Breast epithelium (tissue), 4 donors: ENCODE measurements at regions not wholly inside any gene's neighbourhood (a gene's known extent, or its start where the extent isn't known, plus 50 kb on each side); places are given as distances from the start of the nearest gene placed in this dataset.
"Not testable (repeated sequence)": the region's sequence is repeated elsewhere in the genome, so short reads cannot be mapped to it uniquely, and the experiment has no call there.

ENCODE experiments used
- DNase-seq, 2 donors: peaks; one replicate each; pipeline ENCODE4 v3.0.0-alpha.2; 2019; ENCODE audit warnings: low spot score in 2 of 2
- H3K27ac ChIP-seq, 2 donors: fragments of 200-600 bp; sonication (generic) in 1 of 2; one replicate each; pipeline ENCODE4 v1.5.1; 2016 to 2019; ENCODE audit warnings: mild to moderate bottlenecking in 1 of 2
- H3K27me3 ChIP-seq, 2 donors: fragments of 200-600 bp; sonication (generic) in 1 of 2; one replicate each; pipeline versions ENCODE4 v1.5.1 to v1.6.0; 2017 to 2019; ENCODE audit warnings: control low read depth in 1 of 2, mild to moderate bottlenecking in 1 of 2
- H3K36me3 ChIP-seq: fragments of 200-600 bp; one replicate; pipeline ENCODE4 v1.5.1; 2019
- H3K4me1 ChIP-seq, 2 donors: fragments of 200-600 bp; sonication (generic); one replicate each; pipeline ENCODE4 v1.5.1; 2016 to 2019; ENCODE audit warnings: control low read depth in 1 of 2
- H3K4me3 ChIP-seq, 3 donors: fragments of 200-600 bp; sonication (generic); 1 replicate in 2 of 3; 2 replicates in 1 of 3; pipeline ENCODE4 v1.5.1; 2016 to 2019; ENCODE audit warnings: mild to moderate bottlenecking in 3 of 3, moderate library complexity in 2 of 3
- H3K9me3 ChIP-seq, 2 donors: fragments of 200-600 bp; sonication (generic) in 1 of 2; one replicate each; pipeline ENCODE4 v1.5.1; 2016 to 2019; ENCODE audit warnings: control low read depth in 1 of 2
- POLR2A ChIP-seq: fragments of 450-650 bp; IDR thresholded peaks from one replicate; pipeline ENCODE4 v1.6.1; 2016; ENCODE audit warnings: antibody characterized with exemption, mild to moderate bottlenecking, moderate library complexity
- POLR2AphosphoS5 ChIP-seq, 3 donors: sonication (generic); formaldehyde crosslinking; IDR thresholded peaks; one replicate each; pipeline ENCODE4 v1.6.1; 2017; ENCODE audit warnings: antibody characterized with exemption in 3 of 3
- intact Hi-C: fragments of 100-400 bp; cut with DNase I; formaldehyde crosslinking; loops from one replicate; pipeline ENCODE4 v1.15.1; 2023; ENCODE audit warnings: low total_unique reads
- TF ChIP-seq, protein P1 (sequence below), 3 donors: fragments of 450-650 bp; IDR thresholded peaks; one replicate each; pipeline ENCODE4 v1.5.1; 2016 to 2017; ENCODE audit warnings: antibody characterized with exemption in 3 of 3, mild to moderate bottlenecking in 3 of 3, moderate library complexity in 3 of 3

DNA sequence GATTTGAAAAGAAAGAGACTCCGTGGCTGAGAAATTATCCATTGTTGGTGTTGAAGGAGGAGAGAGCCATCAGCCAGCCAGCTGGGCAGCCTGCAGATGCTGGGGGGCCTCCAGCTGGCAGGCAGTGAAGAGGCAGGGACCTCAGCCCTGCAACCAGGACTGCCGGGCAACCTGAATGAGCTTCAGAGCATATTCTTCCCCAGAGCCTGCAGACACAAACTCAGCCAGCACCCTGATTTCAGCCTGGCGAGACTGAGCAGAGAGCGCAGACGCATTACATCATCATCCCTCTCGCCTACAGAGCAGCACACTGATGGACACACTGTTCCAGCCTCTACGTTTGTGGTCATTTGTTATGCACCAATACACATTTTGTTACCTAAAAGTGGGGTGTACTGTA is 150.7 kb upstream of the RAB6C start:
- Histone ChIP-seq H3K36me3 (no peaks in the 10 kb centered on the region), H3K9me3 (peaks cover 9 to 22% of the 10 kb centered on the region in 2 donors), H3K4me3 (no peak overlapping the region), H3K27me3 (no peaks in the 10 kb centered on the region), H3K27ac (no peak overlapping the region), H3K4me1 (no peaks in the 10 kb centered on the region)
- DNase-seq = no peak
- TF ChIP-seq POLR2AphosphoS5 (IDR thresholded peaks at IDR 0.05) (no peak), POLR2A (no peak)
- TF ChIP-seq, protein P1, sequence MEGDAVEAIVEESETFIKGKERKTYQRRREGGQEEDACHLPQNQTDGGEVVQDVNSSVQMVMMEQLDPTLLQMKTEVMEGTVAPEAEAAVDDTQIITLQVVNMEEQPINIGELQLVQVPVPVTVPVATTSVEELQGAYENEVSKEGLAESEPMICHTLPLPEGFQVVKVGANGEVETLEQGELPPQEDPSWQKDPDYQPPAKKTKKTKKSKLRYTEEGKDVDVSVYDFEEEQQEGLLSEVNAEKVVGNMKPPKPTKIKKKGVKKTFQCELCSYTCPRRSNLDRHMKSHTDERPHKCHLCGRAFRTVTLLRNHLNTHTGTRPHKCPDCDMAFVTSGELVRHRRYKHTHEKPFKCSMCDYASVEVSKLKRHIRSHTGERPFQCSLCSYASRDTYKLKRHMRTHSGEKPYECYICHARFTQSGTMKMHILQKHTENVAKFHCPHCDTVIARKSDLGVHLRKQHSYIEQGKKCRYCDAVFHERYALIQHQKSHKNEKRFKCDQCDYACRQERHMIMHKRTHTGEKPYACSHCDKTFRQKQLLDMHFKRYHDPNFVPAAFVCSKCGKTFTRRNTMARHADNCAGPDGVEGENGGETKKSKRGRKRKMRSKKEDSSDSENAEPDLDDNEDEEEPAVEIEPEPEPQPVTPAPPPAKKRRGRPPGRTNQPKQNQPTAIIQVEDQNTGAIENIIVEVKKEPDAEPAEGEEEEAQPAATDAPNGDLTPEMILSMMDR (IDR thresholded peaks at IDR 0.05) = no peak
- intact Hi-C loops = no loop called here

DNA sequence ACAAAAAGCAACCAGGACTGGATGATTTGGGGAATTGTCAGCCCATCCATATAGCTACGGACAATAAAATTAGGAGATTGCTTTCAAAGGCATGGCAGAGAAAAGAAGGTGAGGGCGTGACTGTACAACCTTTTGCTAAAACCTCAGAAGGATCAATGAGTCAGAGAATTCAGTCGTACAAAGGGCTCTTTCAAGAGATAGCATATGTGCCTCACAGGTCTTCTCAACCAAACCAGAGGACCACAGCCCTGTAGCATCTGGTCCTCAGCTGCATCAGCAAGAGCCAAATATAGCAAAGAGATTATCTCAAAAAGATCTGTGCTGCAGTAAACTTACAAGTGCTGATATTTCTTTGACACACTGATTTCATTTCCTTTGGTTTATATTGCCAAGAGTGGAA is 149.9 kb upstream of the RAB6C start:
- intact Hi-C loops = no loop called here
- TF ChIP-seq POLR2AphosphoS5 (IDR thresholded peaks at IDR 0.05) (no peak), POLR2A (no peak)
- TF ChIP-seq, protein P1 (IDR thresholded peaks at IDR 0.05) = no peak
- Histone ChIP-seq H3K36me3 (no peaks in the 10 kb centered on the region), H3K4me3 (no peak overlapping the region), H3K4me1 (no peaks in the 10 kb centered on the region), H3K27me3 (no peaks in the 10 kb centered on the region), H3K9me3 (peaks cover 9 to 22% of the 10 kb centered on the region in 2 donors), H3K27ac (no peak overlapping the region)
- no peak for DNase-seq

DNA sequence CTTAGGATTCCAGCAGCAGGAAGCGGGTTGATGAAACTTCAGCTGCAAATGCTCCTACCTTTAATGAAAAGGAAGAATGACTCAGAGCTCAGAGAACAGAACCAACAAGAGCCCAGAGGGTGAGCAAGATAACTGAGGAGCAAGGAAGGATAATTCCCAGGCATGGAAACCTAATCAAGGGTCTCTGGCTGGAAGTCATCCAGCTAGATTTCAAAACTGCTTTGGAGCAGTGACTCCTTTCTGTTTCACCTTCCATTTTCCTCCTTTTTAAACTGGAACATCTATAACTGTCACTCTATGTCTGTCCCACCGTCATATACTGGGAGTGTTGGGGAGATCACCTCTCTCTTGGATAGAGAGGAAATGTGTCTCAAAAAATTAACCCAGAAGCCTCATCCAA is 148.4 kb upstream of the RAB6C start:
- Histone ChIP-seq H3K36me3 (no peaks in the 10 kb centered on the region), H3K27me3 (no peaks in the 10 kb centered on the region), H3K27ac (no peak overlapping the region), H3K4me3 (no peak overlapping the region), H3K9me3 (peaks cover 9 to 22% of the 10 kb centered on the region in 2 donors), H3K4me1 (no peaks in the 10 kb centered on the region)
- intact Hi-C loops = no loop called here
- no peak for TF ChIP-seq POLR2A
- TF ChIP-seq, protein P1 (IDR thresholded peaks at IDR 0.05) = no peak
- TF ChIP-seq POLR2AphosphoS5 (IDR thresholded peaks at IDR 0.05) = no peak
- DNase-seq = no peak

DNA sequence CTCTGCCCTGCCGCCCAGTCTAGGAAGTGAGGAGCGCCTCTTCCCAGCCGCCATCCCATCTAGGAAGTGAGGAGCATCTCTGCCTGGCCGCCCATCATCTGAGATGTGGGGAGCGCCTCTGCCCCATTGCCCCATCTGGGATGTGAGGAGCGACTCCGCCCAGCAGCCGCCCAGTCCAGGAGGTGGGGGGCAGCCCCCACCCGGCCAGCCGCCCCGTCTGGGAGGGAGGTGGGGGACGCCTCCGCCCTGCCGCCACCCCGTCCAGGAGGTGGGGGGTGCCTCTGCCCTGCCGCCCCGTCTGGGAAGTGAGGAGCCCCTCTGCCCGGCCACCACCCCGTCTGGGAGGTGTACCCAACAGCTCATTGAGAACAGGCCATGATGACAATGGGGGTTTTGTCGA is 146.0 kb upstream of the RAB6C start:
- H3K36me3 ChIP-seq, H3K27ac ChIP-seq, DNase-seq, H3K4me1 ChIP-seq, H3K4me3 ChIP-seq, intact Hi-C loops, H3K27me3 ChIP-seq: not testable (repeated sequence)
- H3K9me3 ChIP-seq = peaks cover 9 to 22% of the 10 kb centered on the region in 2 donors

DNA sequence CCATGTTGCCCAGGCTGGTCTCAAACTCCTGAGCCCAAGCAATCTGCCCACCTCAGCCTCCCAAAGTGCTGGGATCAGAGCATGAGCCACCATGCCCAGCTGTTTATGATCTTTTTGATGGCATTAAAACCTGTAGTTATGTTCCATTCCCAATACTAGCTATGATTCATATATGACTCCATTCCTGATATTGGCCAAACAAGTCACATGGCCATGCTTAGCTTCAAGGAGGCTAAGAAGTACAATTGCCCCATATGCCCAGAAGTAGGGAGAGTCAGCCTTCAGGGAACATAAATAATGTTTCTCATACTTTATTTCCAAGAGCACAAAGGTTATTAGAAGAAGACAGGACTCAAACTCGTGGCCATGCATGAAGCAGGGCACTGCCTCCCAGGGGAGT is 132.4 kb upstream of the RAB6C start:
- no peak overlapping the region for H3K27ac ChIP-seq
- TF ChIP-seq POLR2AphosphoS5 (IDR thresholded peaks at IDR 0.05) = no peak
- no peak for TF ChIP-seq POLR2A
- TF ChIP-seq, protein P1 (IDR thresholded peaks at IDR 0.05) = no peak
- no peaks in the 10 kb centered on the region for H3K4me1 ChIP-seq
- intact Hi-C loops = no loop called here
- DNase-seq = no peak
- no peaks in the 10 kb centered on the region for H3K36me3 ChIP-seq
- no peaks in the 10 kb centered on the region for H3K27me3 ChIP-seq
- H3K9me3 ChIP-seq = no peaks in the 10 kb centered on the region
- H3K4me3 ChIP-seq = no peak overlapping the region

DNA sequence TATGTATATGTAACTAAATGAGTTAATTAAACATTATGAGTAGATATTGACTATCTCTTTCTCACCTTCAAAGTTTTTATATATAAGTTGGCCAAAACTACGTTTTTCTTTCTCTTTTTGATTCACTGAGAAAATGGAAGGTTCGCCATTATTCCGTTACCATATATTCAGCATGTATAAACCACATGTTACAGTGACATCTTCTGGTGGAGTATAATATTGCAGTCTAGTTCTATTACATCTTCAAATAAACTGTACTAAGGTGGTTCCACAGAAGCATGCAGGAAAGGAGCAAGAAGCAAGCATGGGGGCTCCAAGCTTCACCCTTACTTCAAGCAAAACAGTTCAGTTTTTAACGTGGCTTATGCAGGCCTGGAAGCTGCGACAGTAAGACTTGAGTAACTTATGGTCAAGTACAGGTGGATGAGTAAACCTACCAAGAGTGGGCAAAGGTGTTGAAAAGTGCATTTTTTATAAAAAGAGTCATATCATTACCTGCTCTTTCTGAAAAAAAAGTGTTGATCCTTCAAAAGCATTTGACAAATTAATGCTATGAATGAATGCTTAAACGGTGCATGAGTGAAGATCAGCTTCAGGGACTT is 129.8 kb upstream of the RAB6C start:
- Histone ChIP-seq H3K27ac (no peak overlapping the region), H3K27me3 (no peaks in the 10 kb centered on the region), H3K9me3 (no peaks in the 10 kb centered on the region), H3K36me3 (no peaks in the 10 kb centered on the region), H3K4me1 (no peaks in the 10 kb centered on the region), H3K4me3 (no peak overlapping the region)
- intact Hi-C loops = loop anchor here (10.0 kb wide), 1 partner anchor 1855 kb away; no protein-coding TSS in a partner anchor
- DNase-seq = no peak
- TF ChIP-seq, protein P1 (IDR thresholded peaks at IDR 0.05) = peak in 2 of 3 donors; percentile 60 to 67
- no peak for TF ChIP-seq POLR2AphosphoS5 (IDR thresholded peaks at IDR 0.05)
